GM19463 (cell line): ENCODE measurements at regions not wholly inside any gene's neighbourhood (a gene's known extent, or its start where the extent isn't known, plus 50 kb on each side); places are given as distances from the start of the nearest gene placed in this dataset.

Experiments
- ATAC-seq: cut with Tn5 transposase; IDR thresholded peaks from one replicate; pipeline ENCODE4 v1.9.1; 2021; ENCODE audit warnings: mild to moderate bottlenecking, moderate library complexity; ENCODE audit not compliant: unreplicated experiment

DNA sequence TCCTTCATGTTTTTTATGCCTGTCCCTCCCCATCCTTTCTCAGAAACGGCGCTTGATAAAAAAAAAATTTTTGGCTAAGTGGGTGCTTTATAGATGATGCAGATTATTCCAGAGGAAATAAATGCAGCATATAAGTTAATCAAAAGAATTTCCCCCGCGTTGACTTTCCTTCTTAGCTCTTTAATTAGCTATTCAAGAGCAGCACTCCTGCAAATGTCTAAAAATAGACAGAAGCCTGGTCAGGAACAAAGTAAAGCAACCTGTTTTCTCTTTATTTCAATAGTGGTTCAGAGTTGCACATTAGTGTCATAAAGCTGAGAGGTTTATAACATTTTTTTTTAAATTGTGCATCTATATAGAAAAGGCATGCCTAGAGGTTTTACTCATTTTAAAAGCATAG is 439.5 kb upstream of the LRRC7 start:
- ATAC-seq, result no peak

DNA sequence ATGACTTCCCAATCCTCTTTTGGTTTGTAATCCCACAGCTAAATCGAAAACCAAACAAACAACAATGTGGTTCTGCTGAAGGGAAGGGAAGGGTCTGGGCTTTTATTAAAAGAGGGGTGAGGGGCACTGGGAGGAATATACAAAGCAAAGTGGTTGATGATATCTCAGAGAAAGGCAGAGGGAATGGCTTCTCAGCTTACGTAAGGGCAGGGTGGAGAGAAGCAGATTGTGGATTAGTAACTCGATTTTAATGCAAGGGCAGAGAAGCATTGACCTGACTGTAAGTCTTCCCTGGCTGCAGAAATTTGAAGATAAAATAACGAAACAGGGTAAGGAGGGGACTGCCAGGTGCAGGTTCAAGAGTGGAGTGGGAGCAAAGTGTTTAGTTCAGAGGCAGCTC is 438.2 kb upstream of the LRRC7 start:
- no peak for ATAC-seq

DNA sequence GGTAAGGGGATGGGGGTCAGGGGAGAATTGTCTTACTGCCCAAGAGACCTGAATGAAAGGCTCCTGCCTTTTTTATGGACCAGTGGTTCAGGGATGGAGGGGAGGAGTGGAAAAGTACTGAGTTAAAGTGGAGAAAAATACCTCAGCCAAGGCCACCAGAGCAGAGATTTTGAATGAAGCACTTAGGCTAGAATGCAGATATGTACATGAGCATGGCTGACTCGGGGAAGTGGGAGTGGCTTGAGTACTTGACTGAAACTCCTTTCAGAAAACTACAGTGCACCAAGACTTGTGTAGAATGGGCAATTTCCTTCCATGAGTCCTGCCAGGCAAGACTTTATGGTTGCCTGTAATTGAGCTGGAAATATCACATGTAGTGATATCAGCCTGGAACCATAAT is 429.6 kb upstream of the LRRC7 start:
- no peak for ATAC-seq

DNA sequence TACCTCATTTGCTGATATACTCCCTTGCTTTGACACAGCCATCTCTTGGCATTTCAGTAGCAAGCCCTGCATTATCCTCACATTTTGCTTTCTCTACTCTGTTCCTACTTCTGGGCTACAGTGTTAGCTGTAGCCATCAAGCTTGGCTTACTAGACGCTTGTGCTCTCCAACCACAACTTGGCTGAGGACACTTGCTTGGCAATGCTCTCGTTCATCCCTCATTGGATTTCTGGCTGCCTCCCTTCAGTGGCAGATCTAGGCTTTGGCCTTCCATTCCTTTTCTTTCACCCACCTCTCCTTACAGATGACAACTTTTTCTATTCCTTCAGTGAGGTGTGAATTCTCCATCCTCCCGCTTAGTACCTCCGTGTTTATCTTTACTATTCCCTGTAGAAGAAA is 428.7 kb upstream of the LRRC7 start:
- no peak for ATAC-seq

DNA sequence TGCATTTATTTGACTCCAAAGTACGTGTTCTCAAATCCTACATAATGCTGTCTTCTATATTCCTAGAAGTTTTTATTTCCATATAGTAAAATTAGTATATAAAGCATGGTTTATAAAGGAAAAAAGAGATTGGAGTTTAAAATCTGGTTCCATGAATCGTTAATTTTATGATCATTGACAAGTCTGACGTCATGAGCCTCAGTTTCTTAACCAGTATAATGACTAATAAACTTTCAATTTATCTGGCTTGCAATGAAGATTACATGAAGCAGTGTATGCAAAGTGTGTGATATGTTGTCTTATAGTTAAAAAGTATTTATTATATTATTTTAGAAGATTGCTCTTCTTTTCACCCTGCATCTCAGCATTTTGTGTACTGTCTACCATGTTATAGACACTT is 421.4 kb upstream of the LRRC7 start:
- no peak for ATAC-seq

DNA sequence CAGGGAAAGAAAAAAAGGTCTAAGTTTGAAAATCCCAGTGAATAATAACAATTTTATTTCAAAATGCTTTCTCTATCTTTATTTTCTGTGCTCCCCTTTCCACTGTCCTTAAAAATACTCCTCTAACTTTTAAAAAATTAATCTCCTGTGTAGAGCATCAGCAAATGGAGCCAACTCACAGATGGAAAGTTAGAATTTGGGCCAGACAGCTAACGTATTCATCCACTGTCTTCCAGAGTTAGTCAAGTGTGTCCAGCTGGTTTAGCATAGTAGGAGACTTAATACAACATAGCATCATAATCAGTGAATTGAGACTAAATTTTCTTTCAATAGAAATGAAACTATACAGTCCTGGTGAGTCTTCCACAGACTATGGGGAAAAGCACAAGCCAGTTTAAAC is 419.0 kb upstream of the LRRC7 start:
- no peak for ATAC-seq

DNA sequence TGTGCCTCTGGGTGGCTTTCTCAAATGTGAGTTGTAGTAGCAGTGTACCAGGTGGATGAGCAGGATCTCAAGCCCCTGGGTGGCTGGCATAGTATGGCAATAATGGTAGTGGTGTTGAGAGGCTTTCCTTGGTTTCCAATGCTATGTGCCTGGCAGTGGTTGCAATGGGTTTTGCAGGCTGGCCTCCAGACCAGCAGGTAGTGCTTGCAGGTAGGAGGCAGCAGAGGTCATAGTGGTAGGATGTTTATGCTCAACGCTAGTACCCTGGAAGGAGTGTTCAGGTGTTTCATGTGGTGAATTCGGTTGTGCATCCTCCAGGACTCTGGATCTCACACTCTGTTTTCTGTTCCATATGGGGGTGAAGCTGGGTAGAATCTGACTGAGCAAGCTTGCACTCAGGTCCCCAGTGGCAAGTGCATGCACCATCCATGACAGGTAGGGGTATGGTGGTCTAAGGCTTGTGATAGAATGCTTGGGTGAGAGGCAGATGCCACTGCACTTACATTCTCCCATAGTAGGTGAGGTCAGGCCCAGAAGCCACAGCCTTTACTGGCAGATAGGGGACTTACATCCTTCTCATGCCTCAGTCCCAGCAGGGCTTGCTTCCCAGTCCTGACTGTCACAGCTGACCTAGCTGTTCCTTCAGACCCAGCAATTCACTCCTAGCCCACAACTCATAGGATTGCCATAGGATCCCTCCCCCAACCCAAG is 410.5 kb upstream of the LRRC7 start:
- ATAC-seq, result no peak

DNA sequence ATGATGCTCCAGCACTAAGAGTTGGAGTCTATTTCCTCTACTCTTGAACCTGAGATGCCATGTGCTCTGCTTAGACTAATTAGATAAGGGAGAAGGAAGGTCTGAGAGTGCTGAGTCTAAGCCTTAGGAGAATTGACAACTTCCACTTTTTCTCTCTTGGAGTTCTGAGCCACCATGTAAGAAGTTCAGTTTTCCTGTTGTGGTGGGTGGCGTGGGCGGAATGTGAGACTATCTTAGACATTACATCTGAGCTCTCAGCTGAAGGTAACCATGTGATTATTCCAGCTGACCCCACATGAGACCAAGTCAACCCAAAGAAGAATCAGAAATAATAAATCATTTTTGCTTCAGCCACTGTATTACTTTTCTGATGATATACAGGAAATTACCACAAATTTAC is 404.5 kb upstream of the LRRC7 start:
- no peak for ATAC-seq

DNA sequence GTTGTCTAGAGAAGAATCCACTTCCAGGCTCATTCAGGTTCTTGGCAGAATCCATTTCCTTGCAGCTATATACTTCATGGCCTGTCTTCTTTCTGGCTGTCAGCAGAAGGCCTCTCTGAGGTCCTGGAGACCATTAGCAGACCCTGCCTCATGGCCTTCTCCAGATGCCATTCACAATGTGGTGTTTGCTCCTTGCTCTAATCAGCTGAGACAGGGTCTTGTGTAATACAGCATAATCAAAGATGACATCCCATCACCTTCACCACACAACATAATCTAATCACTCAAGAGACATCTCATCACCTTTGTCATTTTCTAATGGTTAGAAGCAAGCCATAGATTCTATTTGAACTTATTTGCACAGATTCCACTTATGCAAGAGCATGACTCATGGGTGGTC is 403.9 kb upstream of the LRRC7 start:
- ATAC-seq, result no peak

DNA sequence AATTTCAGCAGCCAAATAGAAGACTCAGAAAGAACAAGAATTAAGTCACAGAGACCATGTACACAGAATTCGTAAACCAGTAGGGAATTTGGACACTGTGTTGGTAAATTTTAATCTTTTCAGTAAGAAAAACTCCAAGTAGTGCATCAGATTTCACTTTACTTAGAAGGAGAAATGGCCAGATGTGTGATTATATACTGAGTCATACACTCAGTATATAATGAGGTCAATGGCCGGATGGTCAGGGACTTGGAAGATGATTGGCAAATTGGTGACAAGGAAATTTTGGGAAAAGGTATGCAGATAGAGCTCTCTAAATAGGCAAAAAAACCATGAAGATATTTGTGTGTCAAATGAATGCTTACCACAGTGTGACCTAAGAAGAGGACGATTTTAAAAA is 399.8 kb upstream of the LRRC7 start:
- no peak for ATAC-seq

DNA sequence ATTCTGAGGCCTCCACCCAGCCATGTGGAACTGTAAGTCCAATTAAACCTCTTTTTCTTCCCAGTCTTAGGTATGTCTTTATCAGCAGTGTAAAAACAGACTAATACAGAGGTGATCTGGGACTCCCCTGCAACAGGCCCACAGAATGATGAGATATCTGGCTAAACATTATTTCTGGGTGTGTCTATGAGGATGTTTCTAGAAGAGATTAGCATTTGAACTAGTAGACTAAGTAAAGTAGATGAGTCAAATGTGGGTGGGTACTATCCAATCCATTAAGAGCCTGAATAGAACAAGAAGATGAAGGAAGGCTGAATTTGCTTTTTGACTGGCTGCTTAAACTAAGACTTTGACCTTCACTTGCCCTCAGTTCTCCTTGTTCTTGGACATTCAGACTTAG is 396.5 kb upstream of the LRRC7 start:
- no peak for ATAC-seq

DNA sequence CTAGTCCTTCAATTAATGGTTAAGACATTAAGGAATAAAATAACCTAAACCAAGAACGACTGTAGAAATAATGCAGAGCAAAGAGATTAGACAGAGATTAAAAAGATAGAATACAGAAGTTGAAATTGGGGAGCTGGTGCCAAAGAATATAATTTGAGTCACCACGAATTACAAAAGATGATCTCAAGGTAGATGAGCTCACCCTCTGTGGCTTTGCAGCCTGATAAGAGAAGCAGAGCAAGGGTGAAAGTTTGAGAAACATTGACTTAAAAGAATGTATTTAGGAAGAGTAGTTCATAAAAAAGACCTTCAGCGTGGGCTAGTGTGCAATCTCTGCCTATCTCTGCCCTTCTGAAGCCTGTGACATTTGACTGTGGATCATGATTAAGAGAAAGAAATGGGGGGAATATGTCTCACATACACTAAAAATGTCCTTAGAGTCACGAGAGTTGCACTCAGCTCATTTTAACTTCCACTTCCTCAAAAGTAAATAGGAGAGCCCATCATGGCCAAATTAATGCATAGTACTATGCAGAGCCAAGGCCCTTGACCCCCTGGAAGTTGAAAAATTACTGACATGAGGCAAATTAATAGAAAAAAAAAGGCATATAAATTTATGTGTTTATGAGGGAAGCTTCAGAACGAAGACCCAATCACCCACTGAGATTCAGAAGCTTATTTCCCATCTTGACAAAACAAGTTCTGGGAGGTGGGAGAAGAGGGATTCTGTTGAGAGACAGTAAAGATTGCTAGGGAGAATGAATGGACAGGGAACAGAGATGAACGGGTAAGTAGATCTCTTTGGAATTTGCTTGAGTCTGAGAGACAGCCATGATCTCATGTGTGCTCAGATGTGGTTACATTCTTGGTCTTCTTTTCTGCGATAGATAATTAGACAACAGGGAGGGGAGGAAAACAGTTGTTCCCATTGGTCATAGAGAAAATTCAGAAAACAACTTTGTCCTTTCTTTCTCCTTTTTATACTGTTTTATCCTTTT is 395.4 kb upstream of the LRRC7 start:
- no peak for ATAC-seq

DNA sequence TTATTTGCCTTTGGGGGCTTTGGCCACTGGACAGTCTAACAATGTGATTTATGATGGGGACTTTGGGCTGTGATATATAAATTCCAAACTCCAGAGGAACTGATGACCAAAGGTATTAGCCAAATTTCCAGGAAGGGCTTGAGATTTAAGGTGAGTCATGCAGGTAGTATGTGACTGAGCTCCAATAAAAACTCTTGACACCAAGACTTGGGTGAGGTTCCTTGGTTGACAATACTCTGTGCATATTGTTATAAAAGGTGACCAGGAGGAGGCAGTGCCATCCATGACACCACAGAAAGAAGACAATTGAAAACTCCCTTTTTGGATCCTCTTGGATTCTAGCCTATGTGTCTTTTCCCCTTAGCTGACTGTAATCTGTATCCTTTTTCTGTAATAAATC is 392.7 kb upstream of the LRRC7 start:
- ATAC-seq, result no peak

DNA sequence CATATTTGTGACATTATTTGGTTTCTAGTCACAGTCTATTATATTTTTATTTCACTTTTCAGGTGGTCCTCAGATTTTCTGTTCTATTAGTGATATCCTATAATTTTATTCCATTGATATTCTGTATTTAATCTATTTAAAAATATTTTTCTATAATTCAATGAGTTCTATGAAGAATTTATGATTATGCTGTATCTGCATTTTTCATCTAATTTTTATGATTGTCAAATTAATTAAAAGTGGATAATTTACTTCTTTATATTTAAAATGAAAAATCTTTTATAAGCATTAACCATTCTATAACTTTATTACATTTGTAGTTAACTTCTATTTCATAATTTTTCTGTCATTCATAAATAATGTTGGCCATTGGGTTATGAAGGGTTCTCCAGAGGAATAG is 387.4 kb upstream of the LRRC7 start:
- no peak for ATAC-seq

DNA sequence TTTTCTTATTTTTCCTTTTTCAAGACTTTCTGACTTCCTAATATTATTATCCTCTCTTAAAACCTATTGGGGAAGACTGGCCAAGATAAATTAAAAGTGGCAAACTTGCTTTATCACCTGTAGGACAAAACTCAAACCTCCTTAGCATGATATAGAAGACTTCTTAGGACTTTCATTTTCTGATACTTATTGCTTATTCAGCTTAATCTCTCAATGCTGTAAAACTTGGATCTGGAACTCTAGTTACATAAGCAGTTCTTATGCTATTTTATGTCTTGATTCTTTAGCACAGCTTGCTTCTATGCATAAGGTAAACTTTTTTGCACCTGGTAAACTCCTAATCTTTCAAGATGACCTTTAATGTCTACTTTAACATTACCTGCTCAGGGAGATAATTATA is 382.3 kb upstream of the LRRC7 start:
- no peak for ATAC-seq

DNA sequence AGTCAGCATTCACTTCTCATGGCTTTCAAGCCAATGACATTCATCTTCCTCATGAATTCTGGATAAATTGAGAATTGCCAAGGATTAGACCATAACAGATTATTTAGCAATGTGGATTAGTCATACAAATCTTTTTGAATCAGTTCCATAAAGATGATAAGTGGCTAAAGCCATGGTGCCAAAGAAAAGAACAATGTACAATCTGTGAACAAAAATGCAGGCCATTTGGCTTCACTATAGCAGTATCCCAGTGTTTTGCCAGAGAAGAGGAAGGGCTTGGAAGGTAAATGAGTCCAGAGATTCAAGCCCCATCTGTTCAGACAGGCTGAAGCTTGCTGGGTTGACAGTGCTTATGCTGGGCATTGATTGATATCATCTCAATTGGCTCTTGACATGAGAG is 376.4 kb upstream of the LRRC7 start:
- ATAC-seq, result no peak

DNA sequence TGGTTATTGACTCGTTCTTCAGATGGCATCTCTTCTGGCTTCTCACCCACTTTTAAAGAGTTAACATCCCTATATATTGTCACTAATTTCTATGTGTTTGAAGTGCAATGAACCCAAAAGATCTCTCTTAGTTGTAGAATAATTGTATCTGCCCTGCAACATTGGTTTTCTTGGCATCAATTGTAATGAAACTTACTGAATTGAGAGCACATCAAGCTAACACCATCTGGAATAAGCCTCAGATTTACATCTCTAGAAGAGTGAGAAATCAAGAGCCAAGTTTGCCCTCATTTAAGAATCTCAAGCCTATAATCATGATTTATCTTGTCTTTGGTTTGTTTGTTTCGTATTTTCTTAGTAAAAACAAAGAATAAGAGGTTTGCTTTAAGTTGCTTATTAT is 372.6 kb upstream of the LRRC7 start:
- ATAC-seq, result no peak

DNA sequence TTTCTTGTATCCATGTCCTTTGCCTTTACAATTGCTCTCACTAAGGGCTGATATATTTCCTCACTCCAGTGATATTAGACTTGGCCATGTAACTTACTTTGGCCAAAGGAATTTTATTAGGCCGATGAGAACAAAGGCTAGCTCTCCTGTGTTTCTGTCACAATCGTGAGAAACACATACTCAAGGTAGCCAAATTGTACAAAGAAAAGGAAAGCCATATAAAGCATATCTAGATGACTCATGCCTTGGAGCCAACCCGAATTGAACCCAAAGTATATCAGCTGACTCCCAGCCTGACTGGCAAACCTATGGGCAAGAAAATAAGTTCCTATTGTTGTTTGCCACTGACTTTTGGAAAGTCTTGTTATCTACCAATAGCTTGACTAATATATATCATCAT is 371.7 kb upstream of the LRRC7 start:
- no peak for ATAC-seq

DNA sequence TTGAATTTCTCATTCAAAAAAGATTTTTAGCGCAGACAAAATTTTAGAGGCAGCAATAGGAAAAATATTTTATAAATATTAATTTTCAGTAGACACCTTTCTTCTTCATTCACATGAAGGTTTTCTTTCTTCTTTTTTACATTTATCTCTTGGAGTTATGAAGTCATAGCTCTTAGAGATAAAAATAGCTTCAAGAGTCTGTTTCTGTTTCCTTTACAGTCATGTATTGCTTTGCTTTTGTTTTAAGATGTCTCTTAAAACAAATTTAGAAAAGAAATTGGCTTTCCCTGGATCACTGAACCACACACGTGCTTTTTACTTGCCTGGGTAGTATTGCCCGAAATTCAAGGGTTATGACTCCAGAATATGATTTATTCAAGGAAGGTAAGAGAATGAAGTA is 369.9 kb upstream of the LRRC7 start:
- no peak for ATAC-seq

DNA sequence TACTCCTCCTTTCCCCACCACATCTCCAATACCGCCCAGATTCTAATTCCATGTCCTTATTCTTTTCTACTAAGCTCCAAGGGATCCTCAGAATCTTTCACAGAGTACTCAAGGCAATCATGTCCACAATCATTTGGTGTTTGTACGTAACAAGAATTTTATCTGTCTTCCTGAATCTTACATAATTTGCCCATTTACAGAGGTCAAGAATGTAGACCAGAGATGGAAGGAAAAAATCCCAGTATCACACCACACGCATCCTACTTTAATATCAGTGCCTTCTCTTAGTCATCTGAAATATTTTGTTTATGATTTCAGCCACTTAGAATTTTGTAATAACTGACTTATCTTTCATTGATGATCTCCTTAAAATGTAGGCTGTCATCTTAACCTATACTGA is 366.0 kb upstream of the LRRC7 start:
- ATAC-seq, result no peak

DNA sequence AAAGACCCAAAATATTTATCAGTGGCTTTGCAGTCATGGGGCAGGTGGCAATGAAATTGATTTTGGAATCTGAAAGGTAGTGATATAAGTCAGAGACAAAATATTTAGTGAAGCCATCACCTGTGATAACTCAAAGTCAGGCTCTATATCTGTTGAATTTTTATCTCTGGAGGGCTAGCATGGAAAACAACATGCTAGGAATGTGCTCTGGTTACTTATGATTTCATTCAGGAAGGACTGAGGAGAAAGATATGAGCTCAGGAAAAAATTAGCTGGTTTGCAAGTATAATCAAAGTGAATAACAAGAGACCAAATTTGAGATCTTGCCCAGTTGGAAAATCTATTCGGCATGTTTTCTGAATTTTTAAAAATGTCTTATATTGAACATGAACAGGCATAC is 364.6 kb upstream of the LRRC7 start:
- ATAC-seq, result no peak

DNA sequence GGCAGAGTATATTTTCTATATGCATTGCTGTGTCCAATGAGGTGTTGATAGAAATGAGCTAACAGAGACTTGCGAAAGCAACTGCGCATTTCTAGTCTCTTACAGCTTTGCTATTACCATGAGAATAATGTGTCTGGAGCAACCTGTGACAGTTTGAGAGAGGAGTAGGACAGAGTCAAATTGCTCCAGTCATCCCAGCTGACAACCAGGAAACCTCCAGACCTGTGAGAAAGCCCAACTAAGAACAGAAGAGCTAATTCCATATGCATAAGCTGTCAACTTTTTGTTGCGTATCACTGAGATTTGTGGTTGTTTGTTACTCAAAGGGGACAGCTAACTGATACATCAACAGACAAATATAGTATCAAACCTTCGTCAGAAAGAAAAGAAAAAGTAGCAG is 354.1 kb upstream of the LRRC7 start:
- ATAC-seq, result no peak
